GM12878 (cell line): ENCODE measurements at regions not wholly inside any gene's neighbourhood (a gene's known extent, or its start where the extent isn't known, plus 50 kb on each side); places are given as distances from the start of the nearest gene placed in this dataset.

Experiments used
- ATAC-seq: fragments of 200-7000 bp; cut with Tn5 transposase; 3 replicates; pipeline ENCODE4 v1.9.1; 2020; ENCODE audit warnings: mild to moderate bottlenecking, moderate library complexity
- BruUV-seq: library from RNA; stranded (reverse); fragments of 400-500 nt; replicated peaks from 2 replicates; lab custom pipeline; 2021; lab: Mats Ljungman, UMichigan
- CTCF ChIA-PET: fragments of 300-600 bp; sonication (Branson Sonifier 250); formaldehyde crosslinking; extraction: SDS; loops from one replicate; lab custom pipeline; 2021; ENCODE audit warnings: inconsistent platforms; lab: Yijun Ruan, JAX
- POLR2A ChIA-PET: fragments of 350-600 bp; formaldehyde crosslinking; extraction: SDS; loops from one replicate; lab custom pipeline; 2021; ENCODE audit warnings: inconsistent platforms; lab: Charles Lee
- RAD21 ChIA-PET: fragments of 300-600 bp; sonication (Branson Sonifier 250); formaldehyde crosslinking; loops from one replicate; lab custom pipeline; 2023; ENCODE audit warnings: antibody characterized with exemption; ENCODE audit not compliant: unreplicated experiment; lab: Charles Lee
- SMC1A ChIA-PET: fragments of 300-600 bp; sonication (Branson Sonifier 250); formaldehyde crosslinking; loops from one replicate; lab custom pipeline; 2023; ENCODE audit not compliant: unreplicated experiment, uncharacterized antibody; lab: Charles Lee
- DNase-seq: peaks from one replicate; pipeline ENCODE4 v3.0.0-alpha.2; 2011; ENCODE audit warnings: low read depth, low spot score
- FAIRE-seq: peaks from 3 replicates; lab custom pipeline; 2011; peaks lifted over from hg19 to GRCh38; lab: Jason Lieb, UNC
- H2AFZ ChIP-seq: 2 replicates; pipeline ENCODE4 v1.6.0; 2011; ENCODE audit warnings: low read depth, low read length, control low read depth; ENCODE audit not compliant: control insufficient read depth
- H3K27ac ChIP-seq: 2 replicates; pipeline ENCODE4 v1.5.1; 2011; ENCODE audit warnings: control low read depth; ENCODE audit not compliant: control insufficient read depth, insufficient read depth
- H3K27me3 ChIP-seq, 2 experiments: replicated peaks in 1 of 2; 2 replicates each; pipeline versions ENCODE4 v1.6.0 to v1.6.1; 2011; ENCODE audit warnings: low read length in 1 of 2; ENCODE audit not compliant: control insufficient read depth in 2 of 2, insufficient read depth in 2 of 2
- H3K36me3 ChIP-seq, 2 experiments: 2 replicates each; pipeline ENCODE4 v1.5.1; 2011; ENCODE audit warnings: low read length in 1 of 2; ENCODE audit not compliant: control insufficient read depth in 2 of 2, insufficient read depth in 2 of 2
- H3K4me1 ChIP-seq: 2 replicates; pipeline ENCODE4 v1.6.1; 2011; ENCODE audit warnings: mild to moderate bottlenecking, low read length, moderate library complexity, mixed read lengths; ENCODE audit not compliant: control insufficient read depth, insufficient read depth
- H3K4me2 ChIP-seq: 2 replicates; pipeline ENCODE4 v1.6.0; 2011; ENCODE audit warnings: control low read depth; ENCODE audit not compliant: control insufficient read depth, insufficient read depth
- H3K4me3 ChIP-seq: fragments of 200-600 bp; sonication (generic); 2 replicates; pipeline ENCODE4 v1.5.1; 2016
- H3K79me2 ChIP-seq: 2 replicates; pipeline ENCODE4 v1.6.0; 2011; ENCODE audit warnings: low read length; ENCODE audit not compliant: control insufficient read depth, insufficient read depth
- H3K9ac ChIP-seq: 2 replicates; pipeline ENCODE4 v1.8.0; 2011; ENCODE audit warnings: low read length, control low read depth, mixed read lengths; ENCODE audit not compliant: control insufficient read depth, insufficient read depth
- H3K9me3 ChIP-seq: replicated peaks from 3 replicates; pipeline ENCODE4 v1.5.1; 2011; ENCODE audit warnings: mild to moderate bottlenecking, low read length; ENCODE audit not compliant: control insufficient read depth, insufficient read depth
- H4K20me1 ChIP-seq: 2 replicates; pipeline ENCODE4 v1.6.0; 2011; ENCODE audit not compliant: control insufficient read depth, insufficient read depth
- CREB1 ChIP-seq: IDR thresholded peaks from 2 replicates; pipeline ENCODE4 v1.6.1; 2012; ENCODE audit warnings: low read depth, mild to moderate bottlenecking, inconsistent platforms
- FOS ChIP-seq: IDR thresholded peaks from 3 replicates; pipeline ENCODE4 v1.6.1; 2011; ENCODE audit warnings: borderline replicate concordance; ENCODE audit not compliant: insufficient read length; ENCODE audit errors: extremely low read depth
- GABPA ChIP-seq: IDR thresholded peaks from 2 replicates; pipeline ENCODE4 v1.6.1; 2014; ENCODE audit warnings: antibody characterized with exemption, low read depth, mild to moderate bottlenecking, inconsistent platforms
- MLLT1 ChIP-seq: fragments of 450-650 bp; IDR thresholded peaks from 2 replicates; pipeline ENCODE4 v1.6.1; 2016; ENCODE audit warnings: mild to moderate bottlenecking
- MTA3 ChIP-seq: IDR thresholded peaks from 2 replicates; pipeline ENCODE4 v1.6.1; 2012; ENCODE audit warnings: low read length, inconsistent platforms, borderline replicate concordance
- MXI1 ChIP-seq: fragments of 150-350 bp; IDR thresholded peaks from 2 replicates; pipeline ENCODE4 v1.6.1; 2011; ENCODE audit warnings: low read depth, mild to moderate bottlenecking, inconsistent platforms, low read length, improper control_type of control experiment
- SKIL ChIP-seq: fragments of 450-650 bp; IDR thresholded peaks from 2 replicates; pipeline ENCODE4 v1.6.1; 2017; ENCODE audit warnings: mild to moderate bottlenecking, low read depth, inconsistent platforms; ENCODE audit not compliant: poor library complexity, severe bottlenecking
- ZSCAN29 ChIP-seq: fragments of 450-650 bp; IDR thresholded peaks from 2 replicates; pipeline ENCODE4 v1.6.1; 2017; ENCODE audit warnings: mild to moderate bottlenecking, moderate library complexity
- WGBS: methylation state at CpG from one replicate; pipeline ENCODE4 v1.1.6; 2016; ENCODE audit warnings: low lambda C conversion rate; ENCODE audit not compliant: insufficient replicate concordance, insufficient coverage; ENCODE audit errors: missing lambda C conversion rate; 5-methylcytosine and 5-hydroxymethylcytosine counted together
- in situ Hi-C: fragments of 300-500 bp; cut with MboI; formaldehyde crosslinking; loops from 9 replicates; pipeline ENCODE4 v1.14.3; 2018; ENCODE audit warnings: mixed read lengths
- intact Hi-C: fragments of 100-400 bp; cut with micrococcal nuclease; formaldehyde crosslinking; loops from one replicate; pipeline ENCODE4 v1.14.2; 2022; ENCODE audit not compliant: unreplicated experiment
- TF ChIP-seq, protein P1 (sequence below): fragments of 450-650 bp; formaldehyde crosslinking; IDR thresholded peaks from 2 replicates; pipeline ENCODE4 v1.5.0; 2022; ENCODE audit warnings: mild to moderate bottlenecking, missing genetic modification characterization
- TF ChIP-seq, protein P2 (sequence below): IDR thresholded peaks from 2 replicates; pipeline ENCODE4 v1.6.1; 2011; ENCODE audit warnings: borderline replicate concordance, low read depth, mild to moderate bottlenecking, moderate library complexity, low read length; ENCODE audit not compliant: insufficient read depth, poor library complexity, severe bottlenecking
- TF ChIP-seq, protein P3 (sequence below): fragments of 450-650 bp; IDR thresholded peaks from 2 replicates; pipeline ENCODE4 v1.6.1; 2014; ENCODE audit warnings: mild to moderate bottlenecking

- H2AFZ ChIP-seq: no peak overlapping the region
- POLR2A ChIA-PET: no interaction called here
- TF ChIP-seq MTA3 (no peak), ZSCAN29 (no peak), SKIL (no peak), CREB1 (no peak), GABPA (no peak), MLLT1 (no peak), MXI1 (no peak), FOS (no peak)
- TF ChIP-seq, protein P1, sequence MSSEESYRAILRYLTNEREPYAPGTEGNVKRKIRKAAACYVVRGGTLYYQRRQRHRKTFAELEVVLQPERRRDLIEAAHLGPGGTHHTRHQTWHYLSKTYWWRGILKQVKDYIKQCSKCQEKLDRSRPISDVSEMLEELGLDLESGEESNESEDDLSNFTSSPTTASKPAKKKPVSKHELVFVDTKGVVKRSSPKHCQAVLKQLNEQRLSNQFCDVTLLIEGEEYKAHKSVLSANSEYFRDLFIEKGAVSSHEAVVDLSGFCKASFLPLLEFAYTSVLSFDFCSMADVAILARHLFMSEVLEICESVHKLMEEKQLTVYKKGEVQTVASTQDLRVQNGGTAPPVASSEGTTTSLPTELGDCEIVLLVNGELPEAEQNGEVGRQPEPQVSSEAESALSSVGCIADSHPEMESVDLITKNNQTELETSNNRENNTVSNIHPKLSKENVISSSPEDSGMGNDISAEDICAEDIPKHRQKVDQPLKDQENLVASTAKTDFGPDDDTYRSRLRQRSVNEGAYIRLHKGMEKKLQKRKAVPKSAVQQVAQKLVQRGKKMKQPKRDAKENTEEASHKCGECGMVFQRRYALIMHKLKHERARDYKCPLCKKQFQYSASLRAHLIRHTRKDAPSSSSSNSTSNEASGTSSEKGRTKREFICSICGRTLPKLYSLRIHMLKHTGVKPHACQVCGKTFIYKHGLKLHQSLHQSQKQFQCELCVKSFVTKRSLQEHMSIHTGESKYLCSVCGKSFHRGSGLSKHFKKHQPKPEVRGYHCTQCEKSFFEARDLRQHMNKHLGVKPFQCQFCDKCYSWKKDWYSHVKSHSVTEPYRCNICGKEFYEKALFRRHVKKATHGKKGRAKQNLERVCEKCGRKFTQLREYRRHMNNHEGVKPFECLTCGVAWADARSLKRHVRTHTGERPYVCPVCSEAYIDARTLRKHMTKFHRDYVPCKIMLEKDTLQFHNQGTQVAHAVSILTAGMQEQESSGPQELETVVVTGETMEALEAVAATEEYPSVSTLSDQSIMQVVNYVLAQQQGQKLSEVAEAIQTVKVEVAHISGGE: no peak
- TF ChIP-seq, protein P2, sequence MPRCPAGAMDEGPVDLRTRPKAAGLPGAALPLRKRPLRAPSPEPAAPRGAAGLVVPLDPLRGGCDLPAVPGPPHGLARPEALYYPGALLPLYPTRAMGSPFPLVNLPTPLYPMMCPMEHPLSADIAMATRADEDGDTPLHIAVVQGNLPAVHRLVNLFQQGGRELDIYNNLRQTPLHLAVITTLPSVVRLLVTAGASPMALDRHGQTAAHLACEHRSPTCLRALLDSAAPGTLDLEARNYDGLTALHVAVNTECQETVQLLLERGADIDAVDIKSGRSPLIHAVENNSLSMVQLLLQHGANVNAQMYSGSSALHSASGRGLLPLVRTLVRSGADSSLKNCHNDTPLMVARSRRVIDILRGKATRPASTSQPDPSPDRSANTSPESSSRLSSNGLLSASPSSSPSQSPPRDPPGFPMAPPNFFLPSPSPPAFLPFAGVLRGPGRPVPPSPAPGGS: no peak
- TF ChIP-seq, protein P3, sequence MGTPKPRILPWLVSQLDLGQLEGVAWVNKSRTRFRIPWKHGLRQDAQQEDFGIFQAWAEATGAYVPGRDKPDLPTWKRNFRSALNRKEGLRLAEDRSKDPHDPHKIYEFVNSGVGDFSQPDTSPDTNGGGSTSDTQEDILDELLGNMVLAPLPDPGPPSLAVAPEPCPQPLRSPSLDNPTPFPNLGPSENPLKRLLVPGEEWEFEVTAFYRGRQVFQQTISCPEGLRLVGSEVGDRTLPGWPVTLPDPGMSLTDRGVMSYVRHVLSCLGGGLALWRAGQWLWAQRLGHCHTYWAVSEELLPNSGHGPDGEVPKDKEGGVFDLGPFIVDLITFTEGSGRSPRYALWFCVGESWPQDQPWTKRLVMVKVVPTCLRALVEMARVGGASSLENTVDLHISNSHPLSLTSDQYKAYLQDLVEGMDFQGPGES: no peak
- TF ChIP-seq, all 136 proteins: peak for 0
- H3K79me2 ChIP-seq: no peaks in the 10 kb centered on the region
- FAIRE-seq: no peak
- no peak overlapping the region for H3K4me2 ChIP-seq
- no peaks in the 10 kb centered on the region for H4K20me1 ChIP-seq
- no peaks in the 10 kb centered on the region for H3K27me3 ChIP-seq
- ChIA-PET CTCF (interaction anchor here (1.0 to 1.3 kb wide), 2 partner anchors 19 to 190 kb away, joined by 3 to 4 read pairs; no protein-coding TSS in a partner anchor), SMC1A (no interaction called here), RAD21 (no interaction called here)
- DNase-seq: no peak
- BruUV-seq: no TSS peak
- H3K36me3 ChIP-seq: no peaks in the 10 kb centered on the region
- H3K9ac ChIP-seq: no peak overlapping the region
- H3K27ac ChIP-seq: no peak overlapping the region
- in situ Hi-C loops: no loop called here
- H3K4me3 ChIP-seq: no peak overlapping the region
- intact Hi-C loops: no loop called here
- H3K4me1 ChIP-seq: no peaks in the 10 kb centered on the region
- WGBS: 67% methylated on average over 5 of the region's 5 CpGs
- no peak for ATAC-seq
- H3K9me3 ChIP-seq: no peaks in the 10 kb centered on the region
These were observed 129.7 kb upstream of the EDNRA start for GRCh38 chr4:147351083-147351787.
